ENCODE measurements at regions not wholly inside any gene's neighbourhood (a gene's known extent, or its start where the extent isn't known, plus 50 kb on each side); places are given as distances from the start of the nearest gene placed in this dataset.

DNA sequence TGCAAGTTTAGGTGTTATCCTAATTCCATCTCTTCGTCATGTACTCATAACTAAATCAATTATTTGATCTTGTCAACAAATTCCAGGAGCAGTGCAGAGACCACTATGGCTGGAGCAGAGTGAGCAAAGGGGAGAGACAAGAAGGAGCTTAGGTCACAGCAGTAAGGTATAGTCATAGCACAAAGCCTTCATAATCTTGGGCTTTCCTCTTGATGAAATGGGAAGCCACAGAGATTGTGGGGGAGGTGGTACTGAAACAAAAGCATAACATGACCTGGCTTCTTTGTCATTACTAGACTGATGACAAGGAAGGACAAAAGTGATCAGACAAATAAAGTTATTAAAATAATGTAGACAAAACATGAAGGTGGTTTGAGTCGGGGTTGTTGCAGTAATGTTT lies 60.1 kb upstream of the PTGS2 start:
- DNase-seq (ENCODE audit: low spot score): peak; percentile 14
- TF ChIP-seq, protein P1, sequence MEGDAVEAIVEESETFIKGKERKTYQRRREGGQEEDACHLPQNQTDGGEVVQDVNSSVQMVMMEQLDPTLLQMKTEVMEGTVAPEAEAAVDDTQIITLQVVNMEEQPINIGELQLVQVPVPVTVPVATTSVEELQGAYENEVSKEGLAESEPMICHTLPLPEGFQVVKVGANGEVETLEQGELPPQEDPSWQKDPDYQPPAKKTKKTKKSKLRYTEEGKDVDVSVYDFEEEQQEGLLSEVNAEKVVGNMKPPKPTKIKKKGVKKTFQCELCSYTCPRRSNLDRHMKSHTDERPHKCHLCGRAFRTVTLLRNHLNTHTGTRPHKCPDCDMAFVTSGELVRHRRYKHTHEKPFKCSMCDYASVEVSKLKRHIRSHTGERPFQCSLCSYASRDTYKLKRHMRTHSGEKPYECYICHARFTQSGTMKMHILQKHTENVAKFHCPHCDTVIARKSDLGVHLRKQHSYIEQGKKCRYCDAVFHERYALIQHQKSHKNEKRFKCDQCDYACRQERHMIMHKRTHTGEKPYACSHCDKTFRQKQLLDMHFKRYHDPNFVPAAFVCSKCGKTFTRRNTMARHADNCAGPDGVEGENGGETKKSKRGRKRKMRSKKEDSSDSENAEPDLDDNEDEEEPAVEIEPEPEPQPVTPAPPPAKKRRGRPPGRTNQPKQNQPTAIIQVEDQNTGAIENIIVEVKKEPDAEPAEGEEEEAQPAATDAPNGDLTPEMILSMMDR (IDR thresholded peaks at IDR 0.05; ENCODE audit: extremely low read depth, insufficient read depth, missing control alignments): no peak
- in situ Hi-C loops (cut with MboI; ENCODE audit: low pct_unique_long_range_greater_than_20kb, low sequenced_read_pairs, unreplicated experiment): no loop called here

DNA sequence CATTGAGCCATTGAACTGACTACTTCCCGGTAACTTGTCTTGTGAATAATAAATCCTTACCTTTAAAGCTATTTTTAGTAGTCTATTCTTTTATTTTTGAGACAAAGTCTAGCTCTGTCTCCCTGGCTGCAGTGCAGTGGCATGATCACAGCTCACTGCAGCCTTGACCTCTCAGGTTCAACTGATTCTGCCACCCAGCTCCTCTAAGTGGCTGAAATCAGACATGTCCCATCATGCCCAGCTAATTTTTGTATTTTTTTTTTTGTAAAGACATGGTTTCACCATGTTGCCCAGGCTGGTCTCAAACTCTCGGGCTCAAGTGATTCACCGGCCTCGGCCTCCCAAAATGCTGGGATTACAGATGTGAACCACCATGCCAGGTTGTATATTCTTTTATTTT lies 59.3 kb upstream of the PTGS2 start:
- TF ChIP-seq, protein P1 (IDR thresholded peaks at IDR 0.05; ENCODE audit: extremely low read depth, insufficient read depth, missing control alignments): no peak
- in situ Hi-C loops (cut with MboI; ENCODE audit: low pct_unique_long_range_greater_than_20kb, low sequenced_read_pairs, unreplicated experiment): no loop called here
- DNase-seq (ENCODE audit: low spot score): no peak

DNA sequence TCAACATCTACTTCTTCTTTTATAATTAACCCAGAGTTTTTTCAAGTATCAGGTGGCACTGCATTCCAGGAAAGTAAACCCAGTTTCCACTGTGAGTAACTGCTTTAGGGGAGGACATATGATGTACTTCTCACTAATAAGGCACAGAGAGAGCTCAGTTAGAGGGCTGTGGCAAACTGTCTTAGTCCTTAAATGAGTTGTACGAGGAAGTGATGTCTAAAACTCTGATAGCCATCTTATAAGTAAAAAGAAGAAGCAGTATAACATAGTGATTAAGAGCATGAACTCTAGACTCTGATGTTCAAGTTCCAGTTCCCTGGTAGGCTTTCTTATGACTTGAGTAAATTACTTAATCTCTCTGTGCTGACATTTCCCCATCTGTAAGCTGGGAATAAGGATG lies 58.7 kb upstream of the PTGS2 start:
- peak; percentile 19 for DNase-seq (ENCODE audit: low spot score)

DNA sequence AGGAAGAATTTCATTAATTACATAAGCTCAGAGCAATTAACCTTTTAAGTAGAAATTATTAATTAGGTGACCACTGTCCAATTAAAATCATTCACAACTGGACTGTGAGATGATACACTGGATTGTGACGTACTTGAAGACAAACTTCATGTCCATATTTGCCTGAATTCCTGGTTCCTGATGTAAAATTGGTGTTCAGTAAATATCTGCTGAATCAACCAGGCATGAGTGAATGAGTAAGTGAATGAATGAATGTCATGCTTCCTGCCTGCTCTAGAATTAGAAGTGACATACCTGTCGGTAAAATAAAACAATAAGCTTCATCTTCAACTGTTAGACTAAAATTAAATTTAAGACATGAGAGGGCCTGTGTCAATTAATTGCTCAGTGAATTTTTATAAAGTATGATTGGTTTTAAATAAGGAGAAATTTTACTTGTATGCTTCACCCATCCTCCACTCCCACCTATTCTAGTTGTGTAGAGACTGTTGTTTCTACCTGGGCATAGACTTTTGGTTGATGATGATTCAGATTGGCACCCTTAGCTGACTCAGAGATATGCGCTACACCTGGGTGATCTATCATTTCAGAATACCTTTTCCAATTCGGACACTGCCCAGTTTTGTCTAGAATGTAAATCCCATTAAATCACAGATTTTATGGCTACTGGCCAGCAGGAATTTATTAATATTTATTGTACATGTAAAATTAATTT lies 56.9 kb upstream of the PTGS2 start:
- in situ Hi-C loops (cut with MboI; ENCODE audit: low pct_unique_long_range_greater_than_20kb, low sequenced_read_pairs, unreplicated experiment): no loop called here
- DNase-seq (ENCODE audit: low spot score): no peak
- TF ChIP-seq, protein P1 (IDR thresholded peaks at IDR 0.05; ENCODE audit: extremely low read depth, insufficient read depth, missing control alignments): no peak

More for the DNA sequence above, 58.7 kb upstream of the PTGS2 start:
- in situ Hi-C loops (cut with MboI; ENCODE audit: low pct_unique_long_range_greater_than_20kb, low sequenced_read_pairs, unreplicated experiment): no loop called here
- TF ChIP-seq, protein P1 (IDR thresholded peaks at IDR 0.05; ENCODE audit: extremely low read depth, insufficient read depth, missing control alignments): no peak

DNA sequence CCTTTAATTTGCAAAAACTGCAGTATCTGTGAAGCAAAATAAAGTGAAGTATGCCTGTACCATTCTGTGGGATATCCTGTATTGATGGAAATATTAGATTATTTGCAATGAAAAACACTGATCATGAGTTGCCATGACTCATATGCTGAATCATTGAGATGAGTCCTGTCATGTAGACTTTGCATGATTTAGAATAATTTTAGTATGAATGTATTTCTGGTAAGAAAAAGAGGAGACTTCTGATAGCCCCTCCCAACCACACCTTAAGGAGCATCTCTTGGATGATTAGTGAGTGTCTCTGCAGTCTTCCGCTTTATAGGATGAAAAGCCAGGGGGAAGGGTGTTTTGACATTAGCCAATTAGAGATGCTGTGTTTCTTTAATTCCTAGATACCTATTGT lies 55.2 kb upstream of the PTGS2 start:
- in situ Hi-C loops (cut with MboI; ENCODE audit: low pct_unique_long_range_greater_than_20kb, low sequenced_read_pairs, unreplicated experiment): no loop called here
- TF ChIP-seq, protein P1 (IDR thresholded peaks at IDR 0.05; ENCODE audit: extremely low read depth, insufficient read depth, missing control alignments): no peak

DNA sequence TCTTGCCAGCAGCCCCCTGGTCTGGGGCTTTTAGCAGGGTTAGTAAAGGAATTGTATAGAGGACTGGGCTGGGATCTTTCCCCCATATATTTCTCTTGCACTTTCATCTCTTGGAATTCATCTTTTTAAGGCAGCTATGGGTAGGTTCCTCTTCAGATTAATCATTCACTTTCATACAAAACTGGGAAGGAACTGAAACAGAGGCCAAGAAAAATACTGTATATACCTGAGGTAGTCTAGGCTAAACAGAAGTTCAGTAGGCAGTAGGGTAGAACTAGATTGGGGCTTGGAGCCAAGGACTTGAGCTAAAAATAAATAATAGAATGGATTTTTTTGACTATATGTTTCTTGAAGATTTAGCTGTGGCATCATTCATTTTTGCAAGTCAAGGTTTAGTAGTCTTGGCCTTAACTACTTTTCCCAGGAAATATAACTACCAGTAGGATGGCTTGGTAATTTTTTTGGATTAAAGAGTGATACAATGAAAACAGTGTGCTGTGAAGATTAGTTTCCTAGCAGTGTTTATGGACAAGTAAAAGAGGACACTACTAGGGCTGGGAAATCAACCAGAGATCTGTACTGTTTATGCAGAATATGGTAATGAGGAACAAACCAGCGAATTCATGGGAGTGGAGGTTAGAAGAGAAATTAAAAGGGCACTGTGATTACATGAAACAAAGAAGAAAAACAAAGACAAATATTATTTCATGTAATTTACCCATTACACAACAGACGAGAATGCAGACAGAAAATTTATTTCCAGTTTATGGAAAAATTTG lies 50.9 kb upstream of the PTGS2 start:
- DNase-seq (ENCODE audit: low spot score): no peak
- TF ChIP-seq, protein P1 (IDR thresholded peaks at IDR 0.05; ENCODE audit: extremely low read depth, insufficient read depth, missing control alignments): no peak
- in situ Hi-C loops (cut with MboI; ENCODE audit: low pct_unique_long_range_greater_than_20kb, low sequenced_read_pairs, unreplicated experiment): no loop called here

More for the DNA sequence above, 55.2 kb upstream of the PTGS2 start:
- DNase-seq (ENCODE audit: low spot score): no peak

Measured in GM13977 (cell line).